DOHH2 (cell line): ENCODE measurements at regions not wholly inside any gene's neighbourhood (a gene's known extent, or its start where the extent isn't known, plus 50 kb on each side); places are given as distances from the start of the nearest gene placed in this dataset.

Experiments
- H3F3A ChIP-seq: fragments of 200-600 bp; sonication (generic), shearing (Covaris generic); 2 replicates; pipeline ENCODE4 v1.6.0; 2016; ENCODE audit warnings: antibody characterized with exemption, mild to moderate bottlenecking; ENCODE audit not compliant: control insufficient read depth, insufficient read depth
- H3K27ac ChIP-seq: fragments of 200-600 bp; sonication (generic); 2 replicates; pipeline ENCODE4 v1.5.1; 2014; ENCODE audit warnings: low read depth, mild to moderate bottlenecking, low read length, moderate library complexity
- H3K27me3 ChIP-seq: fragments of 200-600 bp; sonication (generic); 2 replicates; pipeline ENCODE4 v1.6.1; 2014; ENCODE audit warnings: mild to moderate bottlenecking, low read length, mixed read lengths; ENCODE audit not compliant: control insufficient read depth
- H3K36me3 ChIP-seq: fragments of 200-600 bp; sonication (generic); 2 replicates; pipeline ENCODE4 v1.6.1; 2014; ENCODE audit warnings: mild to moderate bottlenecking, low read length, moderate library complexity, mixed read lengths; ENCODE audit not compliant: control insufficient read depth
- H3K4me1 ChIP-seq: fragments of 200-600 bp; sonication (generic); 2 replicates; pipeline ENCODE4 v1.6.1; 2014; ENCODE audit warnings: mild to moderate bottlenecking, low read length, mixed read lengths; ENCODE audit not compliant: control insufficient read depth
- H3K4me2 ChIP-seq: fragments of 200-600 bp; sonication (generic); 2 replicates; pipeline ENCODE4 v1.6.0; 2014; ENCODE audit warnings: mild to moderate bottlenecking, low read length, moderate library complexity
- H3K4me3 ChIP-seq: fragments of 200-600 bp; sonication (generic); 2 replicates; pipeline ENCODE4 v1.5.1; 2014; ENCODE audit warnings: mild to moderate bottlenecking, low read length, mixed read lengths
- H3K79me2 ChIP-seq: fragments of 200-600 bp; sonication (generic); 2 replicates; pipeline ENCODE4 v1.6.1; 2014; ENCODE audit warnings: mild to moderate bottlenecking, low read length, mixed read lengths; ENCODE audit not compliant: control insufficient read depth
- H3K9me2 ChIP-seq: fragments of 200-600 bp; sonication (generic); replicated peaks from 2 replicates; pipeline ENCODE4 v1.6.1; 2014; ENCODE audit warnings: mild to moderate bottlenecking, low read length, mixed read lengths; ENCODE audit not compliant: control insufficient read depth
- H3K9me3 ChIP-seq: fragments of 200-600 bp; sonication (generic); 2 replicates; pipeline ENCODE4 v1.6.1; 2014; ENCODE audit warnings: antibody characterized with exemption, low read length, mixed read lengths; ENCODE audit not compliant: control insufficient read depth, insufficient read depth
- H4K20me1 ChIP-seq: fragments of 200-600 bp; sonication (generic); 2 replicates; pipeline ENCODE4 v1.6.0; 2014; ENCODE audit warnings: low read depth, mild to moderate bottlenecking, antibody characterized with exemption, low read length, moderate library complexity; ENCODE audit not compliant: control insufficient read depth, insufficient read depth
- EZH2phosphoT487 ChIP-seq: fragments of 200-600 bp; sonication (generic); IDR thresholded peaks from 2 replicates; pipeline ENCODE4 v1.6.1; 2017; ENCODE audit warnings: borderline replicate concordance, mild to moderate bottlenecking, antibody characterized with exemption, low read length, moderate library complexity, mixed read lengths
- TF ChIP-seq, protein P1 (sequence below): fragments of 200-600 bp; sonication (generic); IDR thresholded peaks from one replicate; pipeline ENCODE4 v1.5.1; 2014; ENCODE audit warnings: antibody characterized with exemption, mild to moderate bottlenecking, low read depth, low read length; ENCODE audit not compliant: poor library complexity, severe bottlenecking

DNA sequence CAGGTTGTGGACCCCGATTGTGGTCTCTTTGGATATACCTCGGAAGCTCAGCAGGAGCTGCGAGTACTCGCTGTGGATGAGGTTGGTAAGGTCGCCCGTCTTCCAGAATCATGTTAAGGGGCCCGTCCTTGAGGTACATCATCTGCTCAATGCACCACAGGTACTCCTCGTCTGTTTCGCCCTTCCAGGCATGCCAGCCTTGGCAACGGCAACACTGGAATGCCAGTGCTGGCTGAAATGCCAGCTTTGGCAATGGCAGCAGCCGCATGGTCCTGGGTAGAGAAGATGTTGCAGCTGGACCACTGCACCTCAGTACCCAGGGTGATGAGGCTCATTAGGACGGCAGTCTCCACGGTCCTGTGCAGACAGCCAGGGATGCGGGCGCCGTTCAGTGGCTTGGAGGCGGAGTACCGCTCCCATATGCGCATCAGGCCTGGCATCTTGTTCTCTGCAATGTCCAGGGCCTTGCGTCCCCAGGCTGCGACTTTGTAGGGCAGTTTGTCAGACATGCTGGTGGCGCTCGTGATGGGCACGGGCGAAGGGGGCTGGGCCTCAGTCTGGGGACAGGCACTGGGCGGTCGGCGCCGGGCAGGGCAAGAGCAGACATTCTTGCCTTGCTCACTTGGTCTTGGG, 122.2 kb upstream of the NXPH2 start:
- no peaks in the 10 kb centered on the region for H3K79me2 ChIP-seq
- H4K20me1 ChIP-seq: no peaks in the 10 kb centered on the region
- no peaks in the 10 kb centered on the region for H3K27me3 ChIP-seq
- H3K9me2 ChIP-seq: no peaks in the 10 kb centered on the region; the same call in 1 of the 2 replicates
- H3K4me1 ChIP-seq: no peaks in the 10 kb centered on the region
- no peak overlapping the region for H3K27ac ChIP-seq
- no peaks in the 10 kb centered on the region for H3K36me3 ChIP-seq
- no peak overlapping the region for H3K4me2 ChIP-seq
- H3K4me3 ChIP-seq: no peak overlapping the region
- H3K9me3 ChIP-seq: no peaks in the 10 kb centered on the region
- TF ChIP-seq, protein P1, sequence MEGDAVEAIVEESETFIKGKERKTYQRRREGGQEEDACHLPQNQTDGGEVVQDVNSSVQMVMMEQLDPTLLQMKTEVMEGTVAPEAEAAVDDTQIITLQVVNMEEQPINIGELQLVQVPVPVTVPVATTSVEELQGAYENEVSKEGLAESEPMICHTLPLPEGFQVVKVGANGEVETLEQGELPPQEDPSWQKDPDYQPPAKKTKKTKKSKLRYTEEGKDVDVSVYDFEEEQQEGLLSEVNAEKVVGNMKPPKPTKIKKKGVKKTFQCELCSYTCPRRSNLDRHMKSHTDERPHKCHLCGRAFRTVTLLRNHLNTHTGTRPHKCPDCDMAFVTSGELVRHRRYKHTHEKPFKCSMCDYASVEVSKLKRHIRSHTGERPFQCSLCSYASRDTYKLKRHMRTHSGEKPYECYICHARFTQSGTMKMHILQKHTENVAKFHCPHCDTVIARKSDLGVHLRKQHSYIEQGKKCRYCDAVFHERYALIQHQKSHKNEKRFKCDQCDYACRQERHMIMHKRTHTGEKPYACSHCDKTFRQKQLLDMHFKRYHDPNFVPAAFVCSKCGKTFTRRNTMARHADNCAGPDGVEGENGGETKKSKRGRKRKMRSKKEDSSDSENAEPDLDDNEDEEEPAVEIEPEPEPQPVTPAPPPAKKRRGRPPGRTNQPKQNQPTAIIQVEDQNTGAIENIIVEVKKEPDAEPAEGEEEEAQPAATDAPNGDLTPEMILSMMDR: no peak
- TF ChIP-seq EZH2phosphoT487: no peak
- no peaks in the 10 kb centered on the region for H3F3A ChIP-seq

DNA sequence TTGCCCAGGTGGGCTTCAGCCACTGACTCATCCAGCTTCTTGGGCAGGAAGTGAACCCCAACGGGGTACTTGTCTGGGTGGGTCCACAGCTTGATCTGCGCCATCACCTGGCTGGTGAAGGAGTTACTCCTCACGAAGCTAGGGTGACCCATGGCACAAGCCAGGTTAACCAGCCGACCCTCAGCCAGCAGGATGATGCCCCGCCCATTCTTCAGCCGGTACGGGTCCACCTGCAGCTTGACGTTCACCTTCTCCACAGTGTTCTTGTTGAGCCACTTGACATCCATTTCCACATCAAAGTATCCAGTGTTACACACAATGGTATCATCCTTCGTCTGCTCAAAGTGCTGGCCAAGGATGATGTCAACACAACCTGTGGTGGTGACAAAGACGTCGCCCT, 121.3 kb upstream of the NXPH2 start:
- no peaks in the 10 kb centered on the region for H3K9me3 ChIP-seq
- TF ChIP-seq EZH2phosphoT487: no peak
- TF ChIP-seq, protein P1: no peak
- H3F3A ChIP-seq: no peaks in the 10 kb centered on the region
- no peak overlapping the region for H3K27ac ChIP-seq
- no peaks in the 10 kb centered on the region for H3K79me2 ChIP-seq
- no peaks in the 10 kb centered on the region for H3K4me1 ChIP-seq
- H3K4me2 ChIP-seq: no peak overlapping the region
- H4K20me1 ChIP-seq: no peaks in the 10 kb centered on the region
- H3K4me3 ChIP-seq: no peak overlapping the region
- no peaks in the 10 kb centered on the region; the same call in 1 of the 2 replicates for H3K9me2 ChIP-seq
- H3K27me3 ChIP-seq: no peaks in the 10 kb centered on the region
- H3K36me3 ChIP-seq: no peaks in the 10 kb centered on the region

DNA sequence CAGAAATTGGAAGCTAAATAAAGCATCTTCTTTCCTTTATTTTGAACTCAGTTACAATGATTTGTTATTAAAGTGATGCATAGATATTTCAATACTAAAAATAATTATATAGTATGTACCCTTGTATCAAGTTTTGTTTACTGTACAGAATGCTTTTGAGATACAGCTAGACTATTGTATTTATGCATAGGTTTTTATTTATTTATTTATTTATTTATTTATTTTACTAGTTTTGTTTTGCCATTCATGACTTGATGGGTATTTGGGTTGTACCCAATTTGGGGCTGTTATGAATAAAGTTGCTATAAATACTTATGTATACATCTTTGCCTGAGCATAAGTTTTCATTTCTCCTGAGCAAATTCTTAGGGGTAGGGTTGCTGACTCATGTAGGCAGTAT, 118.7 kb upstream of the NXPH2 start:
- no peak overlapping the region for H3K27ac ChIP-seq
- H3K27me3 ChIP-seq: no peaks in the 10 kb centered on the region
- TF ChIP-seq, protein P1: no peak
- no peak for TF ChIP-seq EZH2phosphoT487
- H3K9me3 ChIP-seq: no peaks in the 10 kb centered on the region
- no peaks in the 10 kb centered on the region for H3K79me2 ChIP-seq
- no peak overlapping the region for H3K4me2 ChIP-seq
- no peaks in the 10 kb centered on the region; the same call in 1 of the 2 replicates for H3K9me2 ChIP-seq
- no peaks in the 10 kb centered on the region for H3K36me3 ChIP-seq
- H4K20me1 ChIP-seq: no peaks in the 10 kb centered on the region
- H3K4me3 ChIP-seq: no peak overlapping the region
- no peaks in the 10 kb centered on the region for H3K4me1 ChIP-seq
- H3F3A ChIP-seq: no peaks in the 10 kb centered on the region

DNA sequence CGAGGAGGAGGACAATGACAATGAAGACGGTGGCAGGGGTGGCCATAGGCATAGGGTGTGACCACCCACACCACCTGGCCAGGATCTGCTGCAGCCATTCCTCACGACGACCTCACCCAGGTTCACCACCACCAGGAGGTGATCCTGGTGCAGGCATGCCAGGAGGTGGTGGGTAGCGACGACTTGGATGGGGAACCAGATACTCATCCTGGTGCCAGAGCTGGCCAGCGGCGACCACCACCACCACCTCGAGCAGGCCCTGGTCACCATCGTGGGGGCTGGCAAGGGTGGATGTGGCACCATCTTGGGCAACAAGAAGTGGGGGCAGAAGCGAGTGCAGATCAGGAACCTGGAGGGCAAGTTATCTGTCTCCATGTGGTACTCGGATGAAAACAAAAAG, 117.1 kb upstream of the NXPH2 start:
- Histone ChIP-seq H3K4me1 (no peaks in the 10 kb centered on the region), H4K20me1 (no peaks in the 10 kb centered on the region), H3K9me2 (no peaks in the 10 kb centered on the region; the same call in 1 of the 2 replicates), H3K36me3 (no peaks in the 10 kb centered on the region), H3F3A (no peaks in the 10 kb centered on the region), H3K9me3 (no peaks in the 10 kb centered on the region), H3K4me2 (no peak overlapping the region), H3K4me3 (no peak overlapping the region), H3K79me2 (no peaks in the 10 kb centered on the region), H3K27ac (no peak overlapping the region), H3K27me3 (no peaks in the 10 kb centered on the region)
- TF ChIP-seq EZH2phosphoT487: no peak
